ENCODE measurements at regions not wholly inside any gene's neighbourhood (a gene's known extent, or its start where the extent isn't known, plus 50 kb on each side); places are given as distances from the start of the nearest gene placed in this dataset.

- no peak for DNase-seq (ENCODE audit: low spot score)
- peak; percentile 84 for TF ChIP-seq CTCF (IDR thresholded peaks at IDR 0.05)
- H3K4me3 ChIP-seq, result no peak overlapping the region
Observed at GRCh38 chr18:21955757-21956652, 213.4 kb upstream of the GATA6 start.

GRCh38 chr18:21958263-21958662 is 211.1 kb upstream of the GATA6 start:
- TF ChIP-seq CTCF (IDR thresholded peaks at IDR 0.05), result no peak
- Histone ChIP-seq H3K27ac (no peak overlapping the region), H3K4me3 (no peak overlapping the region)
- DNase-seq (ENCODE audit: low spot score), result no peak

More at GRCh38 chr18:21955757-21956652, 213.4 kb upstream of the GATA6 start:
- no peak overlapping the region for H3K27ac ChIP-seq

GRCh38 chr18:21958707-21959450 is 210.5 kb upstream of the GATA6 start:
- no peak for TF ChIP-seq CTCF (IDR thresholded peaks at IDR 0.05)
- no peak for DNase-seq (ENCODE audit: low spot score)

GRCh38 chr18:21960189-21960588 is 209.2 kb upstream of the GATA6 start:
- TF ChIP-seq CTCF (IDR thresholded peaks at IDR 0.05), result no peak
- no peak overlapping the region for H3K4me3 ChIP-seq
- DNase-seq (ENCODE audit: low spot score), result no peak
- H3K27ac ChIP-seq, result no peak overlapping the region

More at GRCh38 chr18:21958707-21959450, 210.5 kb upstream of the GATA6 start:
- Histone ChIP-seq H3K27ac (no peak overlapping the region), H3K4me3 (no peak overlapping the region)

- Histone ChIP-seq H3K4me3 (no peak overlapping the region), H3K27ac (no peak overlapping the region)
- no peak for DNase-seq (ENCODE audit: low spot score)
- no peak for TF ChIP-seq CTCF (IDR thresholded peaks at IDR 0.05)
Observed at GRCh38 chr18:21963336-21963735, 206.1 kb upstream of the GATA6 start.

GRCh38 chr18:21968338-21968737 is 201.1 kb upstream of the GATA6 start:
- Histone ChIP-seq H3K27ac (no peak overlapping the region), H3K4me3 (no peak overlapping the region)
- DNase-seq (ENCODE audit: low spot score), result no peak
- no peak for TF ChIP-seq CTCF (IDR thresholded peaks at IDR 0.05)
